Fibroblast of lung (primary cell): ENCODE measurements at regions not wholly inside any gene's neighbourhood (a gene's known extent, or its start where the extent isn't known, plus 50 kb on each side); places are given as distances from the start of the nearest gene placed in this dataset.

Experiments
- DNase-seq, 2 donors: peaks; one replicate each; pipeline versions ENCODE4 v3.0.0 to v3.0.0-alpha.2; 2010; ENCODE audit warnings: low read depth in 2 of 2
- H2AFZ ChIP-seq: 2 replicates; pipeline ENCODE4 v1.5.1; 2012; ENCODE audit warnings: low read length, control low read depth, inconsistent platforms
- H3K27ac ChIP-seq: 2 replicates; pipeline ENCODE4 v1.5.1; 2011; ENCODE audit warnings: low read length, control low read depth; ENCODE audit not compliant: insufficient read depth
- H3K27me3 ChIP-seq: 2 replicates; pipeline ENCODE4 v1.5.1; 2011; ENCODE audit warnings: mild to moderate bottlenecking, low read length; ENCODE audit not compliant: control insufficient read depth, insufficient read depth
- H3K36me3 ChIP-seq: 2 replicates; pipeline ENCODE4 v1.5.1; 2011; ENCODE audit warnings: low read length; ENCODE audit not compliant: control insufficient read depth, insufficient read depth
- H3K4me1 ChIP-seq: 2 replicates; pipeline ENCODE4 v1.5.1; 2011; ENCODE audit warnings: low read length; ENCODE audit not compliant: control insufficient read depth, insufficient read depth; ENCODE audit errors: extremely low read depth
- H3K4me2 ChIP-seq: 2 replicates; pipeline ENCODE4 v1.5.1; 2011; ENCODE audit warnings: low read length, control low read depth; ENCODE audit not compliant: insufficient read depth; ENCODE audit errors: extremely low read depth
- H3K4me3 ChIP-seq, 4 experiments: fragments of 200-600 bp in 1 of 4; sonication (generic) in 1 of 4; replicated peaks in 1 of 4; 2 replicates each; pipeline ENCODE4 v1.5.1; 2011 to 2016; ENCODE audit warnings: low read length in 4 of 4, low read depth in 3 of 4, mild to moderate bottlenecking in 3 of 4, control low read depth in 2 of 4, inconsistent platforms in 1 of 4, mixed read lengths in 1 of 4; ENCODE audit not compliant: insufficient read depth in 1 of 4; ENCODE audit errors: control extremely low read depth in 1 of 4
- H3K79me2 ChIP-seq: 2 replicates; pipeline ENCODE4 v1.5.1; 2012; ENCODE audit warnings: mild to moderate bottlenecking, low read length, inconsistent platforms; ENCODE audit not compliant: control insufficient read depth, insufficient read depth
- H3K9ac ChIP-seq: 2 replicates; pipeline ENCODE4 v1.5.1; 2011; ENCODE audit warnings: mild to moderate bottlenecking, low read length, control low read depth; ENCODE audit not compliant: insufficient read depth
- H3K9me3 ChIP-seq: 2 replicates; pipeline ENCODE4 v1.5.1; 2012; ENCODE audit warnings: low read depth, low read length; ENCODE audit not compliant: control insufficient read depth, insufficient read depth
- H4K20me1 ChIP-seq: 2 replicates; pipeline ENCODE4 v1.5.1; 2011; ENCODE audit warnings: low read length; ENCODE audit not compliant: control insufficient read depth, insufficient read depth; ENCODE audit errors: extremely low read depth
- EZH2 ChIP-seq: IDR thresholded peaks from 2 replicates; pipeline ENCODE4 v1.5.1; 2012; ENCODE audit warnings: low read length, control low read depth, mild to moderate bottlenecking; ENCODE audit errors: missing control alignments
- TF ChIP-seq, protein P1 (sequence below), 2 donors: IDR thresholded peaks in 1 of 2; conservative IDR thresholded peaks in 1 of 2; 1 replicate in 1 of 2; 2 replicates in 1 of 2; pipeline ENCODE4 v1.5.1; 2011 to 2012; ENCODE audit warnings: low read length in 2 of 2, control low read depth in 1 of 2, inconsistent platforms in 1 of 2, low read depth in 1 of 2, mild to moderate bottlenecking in 1 of 2

DNA sequence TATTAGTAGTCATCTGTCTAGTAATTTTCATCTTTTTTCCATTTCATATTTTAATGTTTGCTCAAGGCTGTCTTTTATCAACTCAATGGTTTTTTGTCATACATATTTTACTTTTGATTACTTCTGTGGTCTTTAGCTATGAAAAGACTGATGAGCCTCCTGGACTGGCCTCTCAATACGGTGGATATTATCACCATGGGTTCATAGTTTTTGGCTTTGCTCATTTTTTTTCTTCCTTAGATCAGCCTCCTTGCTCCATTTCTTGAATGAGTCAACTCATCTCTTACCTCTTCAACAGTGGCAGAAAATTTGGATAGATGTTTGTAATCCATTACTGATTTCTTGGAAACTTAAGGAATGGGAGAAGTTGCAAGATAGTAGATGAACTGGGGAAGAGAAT lies 80.1 kb upstream of the ELOVL5 start:
- Histone ChIP-seq H3K9ac (no peak overlapping the region), H2AFZ (no peak overlapping the region), H3K9me3 (no peaks in the 10 kb centered on the region), H3K79me2 (no peaks in the 10 kb centered on the region), H3K4me2 (no peak overlapping the region), H3K27me3 (no peaks in the 10 kb centered on the region), H4K20me1 (no peaks in the 10 kb centered on the region), H3K36me3 (no peaks in the 10 kb centered on the region), H3K4me3 (no peak overlapping the region), H3K27ac (no peak overlapping the region), H3K4me1 (no peaks in the 10 kb centered on the region)
- TF ChIP-seq, protein P1, sequence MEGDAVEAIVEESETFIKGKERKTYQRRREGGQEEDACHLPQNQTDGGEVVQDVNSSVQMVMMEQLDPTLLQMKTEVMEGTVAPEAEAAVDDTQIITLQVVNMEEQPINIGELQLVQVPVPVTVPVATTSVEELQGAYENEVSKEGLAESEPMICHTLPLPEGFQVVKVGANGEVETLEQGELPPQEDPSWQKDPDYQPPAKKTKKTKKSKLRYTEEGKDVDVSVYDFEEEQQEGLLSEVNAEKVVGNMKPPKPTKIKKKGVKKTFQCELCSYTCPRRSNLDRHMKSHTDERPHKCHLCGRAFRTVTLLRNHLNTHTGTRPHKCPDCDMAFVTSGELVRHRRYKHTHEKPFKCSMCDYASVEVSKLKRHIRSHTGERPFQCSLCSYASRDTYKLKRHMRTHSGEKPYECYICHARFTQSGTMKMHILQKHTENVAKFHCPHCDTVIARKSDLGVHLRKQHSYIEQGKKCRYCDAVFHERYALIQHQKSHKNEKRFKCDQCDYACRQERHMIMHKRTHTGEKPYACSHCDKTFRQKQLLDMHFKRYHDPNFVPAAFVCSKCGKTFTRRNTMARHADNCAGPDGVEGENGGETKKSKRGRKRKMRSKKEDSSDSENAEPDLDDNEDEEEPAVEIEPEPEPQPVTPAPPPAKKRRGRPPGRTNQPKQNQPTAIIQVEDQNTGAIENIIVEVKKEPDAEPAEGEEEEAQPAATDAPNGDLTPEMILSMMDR (conservative IDR thresholded peaks at IDR 0.05 in 1 of 2, IDR thresholded peaks at IDR 0.05 in 1 of 2; ENCODE audit: low read depth in 1 of 2, low read length in 2 of 2): no peak
- no peak for TF ChIP-seq EZH2
- peak in 1 of 2 donors; percentile 30 for DNase-seq

DNA sequence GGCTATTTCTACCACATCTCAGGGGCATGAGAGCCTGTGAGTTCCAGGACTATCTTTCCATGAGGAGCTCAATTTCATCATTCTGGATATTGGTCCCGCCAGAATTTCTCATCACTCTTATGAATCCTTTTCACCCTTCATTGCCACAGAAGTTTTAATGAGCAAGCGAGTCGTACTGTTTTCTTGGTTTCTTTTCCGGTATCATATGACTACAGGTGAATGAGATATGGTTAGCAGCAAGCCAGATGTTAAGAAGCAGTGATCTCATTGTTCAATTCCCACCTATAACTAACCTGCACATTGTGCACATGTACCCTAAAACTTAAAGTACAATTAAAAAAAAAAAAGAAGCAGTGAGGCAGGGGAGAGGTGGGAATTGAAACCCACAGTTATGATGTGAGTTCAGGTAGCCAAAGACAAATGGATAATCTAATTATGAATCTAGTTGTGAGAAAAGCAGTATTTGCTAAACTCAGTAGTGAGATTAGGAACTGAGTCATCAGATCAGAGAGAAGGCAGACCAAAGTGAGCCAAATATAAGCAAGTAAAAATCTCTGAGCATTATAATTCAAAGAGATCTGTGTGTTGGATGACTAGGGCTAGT lies 78.0 kb upstream of the ELOVL5 start:
- H4K20me1 ChIP-seq: no peaks in the 10 kb centered on the region
- TF ChIP-seq, protein P1 (conservative IDR thresholded peaks at IDR 0.05 in 1 of 2, IDR thresholded peaks at IDR 0.05 in 1 of 2; ENCODE audit: low read depth in 1 of 2, low read length in 2 of 2): no peak
- TF ChIP-seq EZH2: no peak
- H3K79me2 ChIP-seq: no peaks in the 10 kb centered on the region
- H3K9ac ChIP-seq: no peak overlapping the region
- no peaks in the 10 kb centered on the region for H3K9me3 ChIP-seq
- no peak overlapping the region for H3K4me3 ChIP-seq
- no peak overlapping the region for H3K4me2 ChIP-seq
- no peaks in the 10 kb centered on the region for H3K36me3 ChIP-seq
- H3K27ac ChIP-seq: no peak overlapping the region
- no peak overlapping the region for H2AFZ ChIP-seq
- no peaks in the 10 kb centered on the region for H3K4me1 ChIP-seq
- DNase-seq: no peak
- no peaks in the 10 kb centered on the region for H3K27me3 ChIP-seq

DNA sequence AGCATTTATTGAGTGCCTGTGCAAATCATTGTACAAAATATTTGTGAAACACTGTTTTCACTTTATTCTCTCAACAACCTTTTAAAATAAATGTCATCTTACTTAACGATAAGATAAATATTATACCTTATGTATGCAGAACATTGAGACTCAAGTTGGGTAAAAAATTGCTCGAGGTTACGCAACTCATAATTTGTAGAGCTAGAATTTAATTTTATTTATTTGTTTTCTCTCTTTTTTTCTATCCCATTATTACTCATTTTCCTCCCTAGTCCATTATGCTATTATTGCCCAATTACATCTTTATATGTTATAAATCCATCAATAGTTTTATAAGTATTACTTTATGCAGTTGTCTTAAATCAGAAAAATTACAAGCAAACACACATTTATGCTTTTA lies 77.4 kb upstream of the ELOVL5 start:
- Histone ChIP-seq H3K4me1 (no peaks in the 10 kb centered on the region), H3K9ac (no peak overlapping the region), H3K79me2 (no peaks in the 10 kb centered on the region), H3K9me3 (no peaks in the 10 kb centered on the region), H3K27me3 (no peaks in the 10 kb centered on the region), H3K4me2 (no peak overlapping the region), H3K27ac (no peak overlapping the region), H4K20me1 (no peaks in the 10 kb centered on the region), H3K36me3 (no peaks in the 10 kb centered on the region), H2AFZ (no peak overlapping the region), H3K4me3 (no peak overlapping the region)
- TF ChIP-seq, protein P1 (conservative IDR thresholded peaks at IDR 0.05 in 1 of 2, IDR thresholded peaks at IDR 0.05 in 1 of 2; ENCODE audit: low read depth in 1 of 2, low read length in 2 of 2): no peak
- no peak for TF ChIP-seq EZH2
- no peak for DNase-seq
